ENCODE measurements at regions not wholly inside any gene's neighbourhood (a gene's known extent, or its start where the extent isn't known, plus 50 kb on each side); places are given as distances from the start of the nearest gene placed in this dataset.
"Not testable (repeated sequence)": the region's sequence is repeated elsewhere in the genome, so short reads cannot be mapped to it uniquely, and the experiment has no call there.

DNA sequence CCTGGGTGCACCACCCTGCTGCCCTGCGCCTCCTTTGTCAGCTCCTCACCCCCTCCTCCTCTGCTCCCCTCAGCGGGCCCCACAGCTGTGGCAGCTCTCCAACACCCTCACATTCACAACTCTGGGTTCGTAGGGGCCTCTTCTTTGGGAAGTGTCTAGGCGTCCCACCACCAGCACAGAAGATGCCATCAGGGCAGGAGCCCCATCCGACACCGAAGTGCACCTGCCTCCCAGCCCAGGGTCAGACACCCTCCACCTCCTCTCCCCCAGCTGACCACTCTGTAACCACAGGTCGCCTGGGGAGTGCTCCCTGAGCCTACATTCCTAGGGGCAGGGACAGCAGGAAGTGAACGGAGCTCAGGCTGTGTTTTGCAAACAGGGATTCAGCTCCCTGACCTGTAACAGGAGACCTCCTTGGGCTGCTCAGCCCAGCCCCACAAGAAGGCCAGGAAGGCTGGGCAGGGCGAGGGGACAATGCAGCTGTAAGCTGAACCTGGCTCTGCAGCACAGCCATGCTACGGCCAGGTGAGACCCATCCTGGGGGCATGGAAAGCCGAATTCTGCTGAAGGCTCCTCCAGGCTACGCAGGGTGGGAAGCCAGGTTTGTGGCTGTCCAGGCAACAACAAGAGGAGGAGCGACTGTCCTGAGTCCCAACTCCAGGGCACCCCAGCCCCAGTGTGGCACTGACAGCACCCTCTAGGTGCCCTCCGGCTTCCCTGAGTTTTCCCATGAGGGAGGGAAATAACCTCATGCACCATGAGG lies 269.0 kb downstream of the GOLGA6L6 start:
- POLR2A ChIA-PET = no interaction called here
- CTCF ChIA-PET = no interaction called here
- TF ChIP-seq HDGF (IDR thresholded peaks at IDR 0.05; ENCODE audit: borderline replicate concordance) = no peak
- no peak for TF ChIP-seq LEF1 (IDR thresholded peaks at IDR 0.05; ENCODE audit: borderline replicate concordance)
- no peak for TF ChIP-seq FOXM1 (IDR thresholded peaks at IDR 0.05; ENCODE audit: borderline replicate concordance)
- TF ChIP-seq SUZ12 (IDR thresholded peaks at IDR 0.05) = no peak
- no peak for TF ChIP-seq FOXK2 (IDR thresholded peaks at IDR 0.05)
- TF ChIP-seq CTBP1 (IDR thresholded peaks at IDR 0.05; ENCODE audit: borderline replicate concordance) = no peak
- no peak for TF ChIP-seq ZNF384 (IDR thresholded peaks at IDR 0.05)
- no peak for TF ChIP-seq ARNT (IDR thresholded peaks at IDR 0.05)
- TF ChIP-seq, protein P1, sequence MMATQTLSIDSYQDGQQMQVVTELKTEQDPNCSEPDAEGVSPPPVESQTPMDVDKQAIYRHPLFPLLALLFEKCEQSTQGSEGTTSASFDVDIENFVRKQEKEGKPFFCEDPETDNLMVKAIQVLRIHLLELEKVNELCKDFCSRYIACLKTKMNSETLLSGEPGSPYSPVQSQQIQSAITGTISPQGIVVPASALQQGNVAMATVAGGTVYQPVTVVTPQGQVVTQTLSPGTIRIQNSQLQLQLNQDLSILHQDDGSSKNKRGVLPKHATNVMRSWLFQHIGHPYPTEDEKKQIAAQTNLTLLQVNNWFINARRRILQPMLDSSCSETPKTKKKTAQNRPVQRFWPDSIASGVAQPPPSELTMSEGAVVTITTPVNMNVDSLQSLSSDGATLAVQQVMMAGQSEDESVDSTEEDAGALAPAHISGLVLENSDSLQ (IDR thresholded peaks at IDR 0.05) = no peak
- TF ChIP-seq TARDBP (IDR thresholded peaks at IDR 0.05) = no peak
- no peak for TF ChIP-seq FOXA1 (IDR thresholded peaks at IDR 0.05)
- DNase-seq (ENCODE audit: extremely low spot score) = no peak

DNA sequence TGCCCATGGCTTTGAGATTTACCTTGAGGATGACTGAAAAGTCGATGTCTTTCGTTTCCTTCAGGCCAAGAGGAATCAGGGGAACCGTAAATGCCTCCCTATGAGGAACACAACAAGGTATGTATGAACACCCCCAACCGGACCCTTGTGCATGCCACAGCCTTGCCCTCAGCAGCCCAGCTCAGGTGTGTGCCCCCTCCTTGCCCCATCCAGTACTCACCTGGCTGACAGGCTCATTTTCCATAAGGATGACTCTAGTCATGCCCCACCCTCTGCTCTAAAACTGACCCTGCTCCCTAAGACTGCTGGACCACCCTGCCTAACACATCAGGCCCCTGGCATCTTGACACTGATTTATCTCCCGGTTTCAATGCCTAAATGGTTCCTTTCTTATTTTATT lies 270.0 kb downstream of the GOLGA6L6 start:
- ChIA-PET CTCF (no interaction called here), POLR2A (no interaction called here)
- DNase-seq (ENCODE audit: extremely low spot score) = no peak

DNA sequence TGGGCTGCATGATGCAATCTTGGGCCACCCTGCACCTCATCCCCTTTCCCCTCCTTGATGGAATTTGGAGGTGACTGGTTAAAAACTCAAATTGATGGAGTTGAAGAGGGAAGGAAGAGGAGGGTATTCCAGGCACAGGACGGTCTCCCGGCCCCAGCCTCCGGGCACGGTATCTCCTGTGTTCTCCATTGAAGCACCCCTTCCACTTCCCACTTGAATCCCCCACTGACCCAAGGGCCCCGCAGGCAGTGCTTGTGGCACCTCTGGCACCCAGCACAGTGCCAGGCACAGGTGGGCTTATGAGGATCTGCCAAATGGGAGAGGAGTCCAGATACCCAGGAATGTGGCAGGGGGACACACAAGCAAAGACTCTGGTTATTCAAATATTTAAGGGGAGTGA lies 271.6 kb downstream of the GOLGA6L6 start:
- POLR2A ChIA-PET; DNase-seq (ENCODE audit: extremely low spot score); CTCF ChIA-PET: not testable (repeated sequence)

More for the DNA sequence above, 270.0 kb downstream of the GOLGA6L6 start:
- TF ChIP-seq BHLHE40 (IDR thresholded peaks at IDR 0.05; ENCODE audit: borderline replicate concordance) = no peak
- no peak for TF ChIP-seq ELF4 (IDR thresholded peaks at IDR 0.05)
- TF ChIP-seq FOXK2 (IDR thresholded peaks at IDR 0.05) = no peak

DNA sequence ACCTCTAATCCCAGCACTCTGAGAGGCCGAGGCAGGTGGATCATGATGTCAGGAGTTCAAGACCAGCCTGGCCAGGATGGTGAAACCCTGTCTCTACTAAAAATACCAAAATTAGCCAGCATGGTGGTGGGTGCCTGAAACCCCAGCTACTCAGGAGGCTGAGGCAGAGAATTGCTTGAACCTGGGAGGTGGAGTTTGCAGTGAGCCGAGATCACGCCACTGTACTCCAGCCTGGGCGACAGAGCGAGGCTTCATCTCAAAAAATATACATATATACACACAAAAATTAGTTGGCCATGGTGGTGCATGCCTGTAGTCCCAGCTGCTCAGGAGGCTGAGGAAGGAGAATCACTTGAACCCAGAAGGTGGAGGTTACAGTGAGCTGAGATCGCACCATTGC lies 273.6 kb downstream of the GOLGA6L6 start:
- DNase-seq (ENCODE audit: extremely low spot score); POLR2A ChIA-PET; CTCF ChIA-PET: not testable (repeated sequence)

DNA sequence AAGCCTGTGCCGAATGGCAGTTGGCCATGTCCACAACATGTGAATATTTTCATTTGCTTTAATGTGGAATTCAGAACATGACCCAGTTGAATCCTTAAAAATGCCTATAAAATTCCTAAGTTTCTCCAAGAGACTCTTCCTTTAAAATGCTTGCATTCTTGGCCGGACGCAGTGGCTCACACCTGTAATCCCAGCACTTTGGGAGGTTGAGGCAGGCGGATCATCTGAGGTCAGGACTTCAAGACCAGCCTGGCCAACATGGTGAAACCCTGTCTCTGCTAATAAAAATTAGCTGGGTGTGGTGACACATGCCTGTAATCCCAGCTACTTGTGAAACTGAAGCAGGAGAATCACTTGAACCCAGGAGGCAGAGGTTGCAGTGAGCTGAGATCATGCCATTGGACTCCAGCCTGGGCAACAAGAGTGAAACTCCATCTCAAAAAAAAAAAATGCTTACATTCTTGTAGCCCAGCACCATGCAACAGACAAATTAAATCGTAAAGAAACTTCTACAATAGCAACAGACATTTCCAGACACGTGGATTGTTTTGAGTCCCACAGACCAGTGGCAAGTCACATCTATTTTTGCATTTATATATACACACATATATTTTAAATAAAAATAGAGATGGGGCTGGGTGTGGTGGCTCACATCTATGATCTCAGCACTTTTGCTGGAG lies 274.4 kb downstream of the GOLGA6L6 start:
- CTCF ChIA-PET; DNase-seq (ENCODE audit: extremely low spot score); POLR2A ChIA-PET: not testable (repeated sequence)

DNA sequence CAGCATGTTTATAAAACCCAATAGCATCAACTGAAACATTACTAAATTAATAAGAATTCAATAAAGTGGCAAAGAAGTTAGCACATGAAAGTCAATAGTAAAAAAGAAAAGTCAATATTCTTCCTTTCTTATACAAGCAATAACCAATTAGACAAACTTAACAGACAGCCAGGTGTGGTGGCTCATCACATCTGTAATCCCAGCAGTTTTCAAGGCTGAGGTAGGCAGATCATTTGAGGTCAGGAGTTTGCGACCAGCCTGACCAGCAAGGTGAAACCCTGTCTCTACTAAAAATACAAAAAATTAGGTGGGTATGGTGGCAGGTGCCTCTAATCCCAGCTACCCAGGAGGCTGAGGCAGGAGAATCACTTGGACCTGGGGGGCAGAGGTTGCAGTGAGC lies 275.9 kb downstream of the GOLGA6L6 start:
- DNase-seq (ENCODE audit: extremely low spot score); CTCF ChIA-PET; POLR2A ChIA-PET: not testable (repeated sequence)

DNA sequence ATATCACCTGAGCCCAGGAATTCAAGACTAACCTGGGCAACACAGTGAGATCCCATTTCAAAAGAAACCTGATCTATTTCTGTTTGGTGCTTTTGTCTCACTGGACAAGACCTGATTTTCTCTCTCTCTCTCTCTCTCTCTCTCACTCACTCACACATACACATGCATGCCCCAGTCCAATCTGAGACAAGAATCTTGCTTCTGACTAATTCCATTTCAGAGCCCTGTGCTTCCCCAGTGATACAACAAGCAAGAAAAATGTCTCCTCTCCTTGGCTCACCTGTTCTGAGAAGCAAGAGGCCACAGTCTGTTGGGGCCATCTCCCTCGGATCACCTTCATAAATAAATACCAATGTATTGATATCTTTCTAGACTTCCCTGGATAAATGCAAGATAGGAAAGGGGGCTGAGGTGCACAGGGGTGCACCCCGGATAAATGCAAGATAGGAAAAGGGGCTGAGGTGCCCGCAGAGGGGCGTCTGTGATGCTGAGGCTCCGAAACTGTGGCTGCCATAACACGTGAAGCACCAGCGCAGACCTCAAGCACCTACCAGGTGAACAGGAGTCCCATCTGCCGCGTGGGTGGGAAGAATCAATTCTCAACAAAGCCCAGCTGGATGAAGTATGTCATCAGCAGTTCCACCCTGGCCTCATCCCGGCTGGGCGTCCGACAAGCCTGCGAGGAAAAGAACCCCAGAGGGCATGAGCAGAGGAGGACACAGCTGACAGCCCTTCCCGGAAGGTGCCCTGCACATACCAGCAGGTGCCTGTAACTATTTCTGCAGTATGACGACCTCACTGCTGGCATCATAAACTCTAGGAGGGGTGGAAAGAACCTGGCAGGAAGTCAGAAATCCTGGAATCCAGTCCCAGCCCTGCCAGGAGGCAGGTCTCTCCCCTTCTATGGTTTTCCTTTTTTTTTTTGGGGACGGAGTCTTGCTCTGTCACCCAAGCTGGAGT lies 280.0 kb downstream of the GOLGA6L6 start:
- CTCF ChIA-PET; DNase-seq (ENCODE audit: extremely low spot score); POLR2A ChIA-PET: not testable (repeated sequence)

DNA sequence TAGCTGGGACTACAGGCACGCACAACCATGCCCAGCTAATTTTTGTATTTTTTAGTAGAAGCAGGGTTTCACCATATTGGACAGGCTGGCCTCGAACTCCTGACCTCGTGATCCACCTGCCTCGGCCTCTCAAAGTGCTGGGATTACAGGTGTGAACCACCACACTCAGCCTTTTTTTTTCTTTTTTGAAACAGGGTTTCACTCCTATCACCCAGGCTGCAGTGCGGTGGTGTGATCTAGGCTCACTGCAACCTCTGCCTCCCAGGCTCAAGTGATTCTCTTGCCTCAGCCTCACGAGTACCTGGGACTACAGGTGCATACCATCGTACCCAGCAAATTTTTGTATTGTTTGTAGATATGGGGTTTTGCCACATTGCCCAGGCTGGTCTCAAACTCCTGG lies 280.9 kb downstream of the GOLGA6L6 start:
- CTCF ChIA-PET; DNase-seq (ENCODE audit: extremely low spot score); POLR2A ChIA-PET: not testable (repeated sequence)

DNA sequence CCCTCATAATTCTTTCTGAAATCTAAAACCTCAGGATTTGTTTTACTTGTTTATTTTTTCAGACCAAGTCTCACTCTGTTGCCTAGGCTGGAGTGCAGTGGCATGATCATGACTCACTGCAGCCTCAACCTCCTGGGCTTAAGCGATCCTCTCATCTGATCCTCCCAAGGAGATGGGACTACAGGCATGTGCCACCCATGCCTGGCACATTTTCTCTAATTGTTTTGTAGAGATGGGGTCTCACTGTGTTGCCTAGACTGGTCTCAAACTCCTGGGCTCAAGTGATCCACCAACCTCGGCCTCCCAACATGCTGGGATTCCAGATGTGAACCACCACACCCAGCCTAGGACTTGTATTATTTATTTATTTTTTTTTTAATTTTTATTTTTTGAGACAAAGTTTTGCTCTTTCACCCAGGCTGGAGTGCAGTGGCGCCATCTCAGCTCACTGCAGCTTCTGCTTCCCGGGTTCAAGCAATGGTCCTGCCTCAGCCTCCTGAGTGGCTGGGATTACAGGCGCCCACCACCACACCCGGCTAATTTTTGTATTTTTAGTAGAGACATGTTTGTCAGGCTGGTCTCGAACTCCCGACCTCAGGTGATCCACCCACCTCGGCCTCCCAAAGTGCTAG lies 281.9 kb downstream of the GOLGA6L6 start:
- DNase-seq (ENCODE audit: extremely low spot score); CTCF ChIA-PET; POLR2A ChIA-PET: not testable (repeated sequence)

DNA sequence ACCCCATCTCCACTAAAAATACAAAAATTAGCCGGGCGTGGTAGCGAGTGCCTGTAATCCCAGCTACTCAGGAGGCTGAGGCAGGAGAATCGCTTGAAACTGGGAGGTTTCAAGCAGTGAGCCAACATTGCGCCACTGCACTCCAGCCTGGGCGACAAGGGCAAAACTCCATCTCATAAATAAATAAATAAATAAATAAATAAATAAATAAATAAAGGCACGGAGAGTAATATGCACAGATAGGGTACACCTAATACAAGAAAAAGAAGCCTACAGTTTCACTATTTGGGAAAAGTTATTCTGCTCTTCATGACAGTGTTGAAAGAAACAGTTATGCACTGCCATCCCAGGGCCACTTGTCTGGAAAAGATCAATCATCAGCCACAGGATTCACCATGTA lies 285.2 kb downstream of the GOLGA6L6 start:
- DNase-seq (ENCODE audit: extremely low spot score); CTCF ChIA-PET; POLR2A ChIA-PET: not testable (repeated sequence)

DNA sequence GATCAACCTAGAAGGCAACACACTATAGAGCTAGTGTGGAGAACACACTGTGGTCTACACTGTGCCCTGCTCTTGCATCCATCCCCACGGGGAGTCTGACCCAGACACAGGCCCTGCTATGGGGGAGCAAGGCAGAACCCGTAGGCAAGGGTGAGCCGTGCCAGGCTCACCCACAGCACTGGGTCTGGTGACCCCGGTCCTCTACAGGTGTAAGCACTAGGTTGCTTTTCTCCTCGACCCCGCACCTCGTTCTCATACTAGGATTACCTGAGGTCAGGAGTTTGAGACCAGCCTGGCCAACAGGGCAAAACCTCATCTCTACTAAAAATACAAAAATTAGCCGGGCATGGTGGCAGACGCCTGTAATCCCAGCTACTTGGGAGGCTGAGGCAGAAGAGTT lies 286.0 kb downstream of the GOLGA6L6 start:
- DNase-seq (ENCODE audit: extremely low spot score); POLR2A ChIA-PET; CTCF ChIA-PET: not testable (repeated sequence)

DNA sequence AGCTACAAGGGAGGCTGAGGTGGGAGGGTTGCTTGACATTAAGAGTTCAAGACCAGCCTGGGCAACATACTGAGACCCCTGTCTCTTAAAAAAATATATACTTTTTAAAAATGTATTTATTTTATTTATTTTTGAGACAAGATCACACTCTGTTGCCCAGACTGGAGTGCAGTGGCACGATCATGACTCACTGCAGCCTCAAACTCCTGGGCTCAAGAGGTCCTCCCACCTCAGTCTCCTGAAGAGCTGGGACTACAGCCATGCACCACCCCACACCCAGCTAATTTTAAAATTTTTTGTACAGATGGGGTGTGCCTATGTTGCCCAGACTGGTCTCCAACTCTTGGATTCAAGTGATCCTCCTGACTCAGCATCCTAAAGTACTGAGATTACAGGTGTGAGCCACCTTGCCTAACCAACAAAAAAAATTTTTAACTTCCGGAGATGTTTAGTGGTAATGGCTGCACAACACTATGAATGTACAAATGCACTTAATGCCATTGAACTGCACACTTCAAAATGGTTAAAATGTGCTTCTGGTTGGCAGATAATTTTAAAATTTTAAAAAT lies 288.5 kb downstream of the GOLGA6L6 start:
- CTCF ChIA-PET; DNase-seq (ENCODE audit: extremely low spot score); POLR2A ChIA-PET: not testable (repeated sequence)

DNA sequence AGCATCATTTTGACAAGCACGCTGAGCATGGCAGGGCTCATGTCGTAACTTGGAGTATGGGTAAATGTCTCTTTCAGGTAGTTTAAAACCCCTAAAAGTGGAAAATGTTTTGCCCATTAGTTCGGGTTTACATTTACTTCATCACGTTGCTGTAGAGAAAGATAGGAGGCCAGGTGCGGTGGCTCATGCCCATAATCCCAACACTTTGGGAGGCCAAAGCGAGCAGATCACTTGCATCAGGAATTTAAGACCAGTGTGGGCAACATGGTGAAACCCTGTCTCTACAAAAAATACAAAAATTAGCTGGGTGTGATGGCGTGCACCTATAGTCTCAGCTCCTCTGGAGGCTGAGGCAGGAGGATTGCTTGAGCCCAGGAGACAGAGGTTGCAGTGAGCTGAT lies 289.6 kb downstream of the GOLGA6L6 start:
- DNase-seq (ENCODE audit: extremely low spot score); POLR2A ChIA-PET; CTCF ChIA-PET: not testable (repeated sequence)

DNA sequence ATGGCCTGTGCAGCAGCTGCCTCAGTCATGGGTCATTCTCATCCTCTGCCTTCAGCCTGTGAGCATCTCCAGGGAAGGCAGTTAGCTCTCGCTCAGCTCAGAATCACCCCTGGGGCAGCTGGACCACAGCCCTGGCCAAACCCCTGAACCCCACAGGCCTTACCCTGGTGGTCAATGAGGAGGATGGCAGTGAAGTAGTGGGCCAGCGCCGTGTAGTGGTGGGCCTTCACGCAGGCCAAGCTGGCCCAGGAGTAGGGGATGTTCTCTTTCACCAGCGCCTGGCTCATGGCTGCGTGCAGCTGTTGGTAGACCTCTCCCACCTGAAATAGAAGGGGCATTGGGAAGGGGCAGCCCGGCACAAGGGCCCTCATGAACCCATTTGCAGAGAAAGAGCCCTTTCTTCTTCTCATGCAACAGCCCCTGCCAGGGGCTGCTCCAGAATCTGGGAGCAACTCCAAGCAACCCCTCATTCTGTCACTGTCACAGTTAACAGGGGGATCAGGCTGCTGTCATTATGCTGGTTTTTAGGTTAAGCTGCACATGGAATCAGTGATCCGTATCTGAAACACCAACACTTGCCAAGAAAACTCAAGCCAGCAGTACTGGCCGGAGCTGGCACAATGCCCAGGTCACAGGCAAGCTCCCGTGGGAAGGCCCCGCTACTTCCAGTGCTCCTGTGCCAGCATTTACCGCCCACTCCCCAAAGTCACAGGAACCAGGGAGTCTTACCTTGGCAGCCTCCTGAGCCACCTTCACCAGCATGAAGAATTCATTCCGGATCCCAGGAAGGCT lies 290.2 kb downstream of the GOLGA6L6 start:
- CTCF ChIA-PET; POLR2A ChIA-PET; DNase-seq (ENCODE audit: extremely low spot score): not testable (repeated sequence)

All from HEK293T (cell line).